ENCODE measurements at regions not wholly inside any gene's neighbourhood (a gene's known extent, or its start where the extent isn't known, plus 50 kb on each side); places are given as distances from the start of the nearest gene placed in this dataset.

DNA sequence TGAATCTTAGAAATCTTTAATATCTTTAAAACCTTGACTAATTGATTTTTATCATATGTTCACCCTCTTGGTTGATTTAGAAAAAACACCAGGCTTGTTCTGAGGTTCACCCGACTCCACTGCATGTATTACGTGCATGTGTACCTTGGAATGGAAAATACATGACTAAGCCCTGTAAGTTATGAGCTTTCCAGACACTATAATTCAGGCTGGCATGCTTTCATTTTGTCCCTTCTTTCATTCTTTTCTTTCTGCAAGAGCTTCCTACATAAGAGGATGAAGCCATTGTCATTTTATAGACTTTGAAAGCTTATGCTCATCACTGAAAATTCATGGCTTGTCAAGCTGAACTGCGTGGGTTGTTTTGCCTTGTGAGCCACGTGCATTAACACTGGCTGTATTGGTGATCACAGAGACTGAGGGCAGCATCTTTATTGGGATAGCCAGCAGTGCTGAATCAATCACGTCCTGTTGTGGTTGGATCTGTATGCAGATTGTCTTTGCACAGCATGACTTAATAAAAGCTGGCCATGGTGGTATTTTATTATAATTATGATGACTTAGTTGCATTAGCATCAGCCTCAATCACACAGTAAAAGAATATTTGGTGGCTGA is 141.9 kb downstream of the SLIT2 start:
- no peak for FAIRE-seq

DNA sequence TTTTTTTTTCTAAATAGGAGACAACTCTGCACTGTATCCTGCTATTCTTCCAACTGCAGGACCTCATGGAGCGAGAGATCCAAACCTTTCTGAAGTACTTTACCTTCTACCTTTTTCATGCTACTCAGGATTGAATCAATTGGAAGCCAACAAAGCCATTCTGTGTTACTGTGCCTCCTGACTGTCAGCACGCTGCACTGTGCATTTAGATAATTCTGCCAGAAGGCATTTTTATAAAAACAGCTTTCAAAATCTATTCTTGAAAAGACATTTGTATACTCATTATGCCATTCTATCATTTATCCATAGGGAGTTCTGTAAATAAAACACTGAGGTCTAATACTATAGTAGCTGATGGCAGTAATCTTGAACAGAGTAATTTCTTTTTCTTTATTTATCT is 142.8 kb downstream of the SLIT2 start:
- in situ Hi-C loops (cut with HindIII; ENCODE audit: extremely low pct_ligation_motif_present, low pct_unique_long_range_greater_than_20kb) (no loop called here), intact Hi-C loops (cut with micrococcal nuclease; ENCODE audit: unreplicated experiment) (no loop called here)
- H3K4me2 ChIP-seq (ENCODE audit: low read depth, low read length) = no peak overlapping the region
- BruUV-seq (replicated peaks) = no TSS peak
- H3K36me3 ChIP-seq (replicated peaks in 1 of 2; ENCODE audit: control insufficient read depth in 1 of 2, insufficient read depth in 2 of 2, low read length in 2 of 2) = no peaks in the 10 kb centered on the region
- no peaks in the 10 kb centered on the region for H3K4me1 ChIP-seq (ENCODE audit: insufficient read depth, low read length)
- H3K9ac ChIP-seq (ENCODE audit: insufficient read depth, low read depth, low read length) = no peak overlapping the region
- ATAC-seq = no peak
- no peaks in the 10 kb centered on the region for H3K9me3 ChIP-seq (ENCODE audit: low read length)
- no peak overlapping the region for H3K27ac ChIP-seq (ENCODE audit: extremely low read length, insufficient read depth, low read length)
- H4K20me1 ChIP-seq (ENCODE audit: insufficient read depth, low read length) = no peaks in the 10 kb centered on the region
- ChIA-PET POLR2A (no interaction called here), CTCF (ENCODE audit: low intra/inter-chr PET ratio, low total read pairs) (no interaction called here)
- no peak for DNase-seq (ENCODE audit: low spot score)
- FAIRE-seq = no peak
- 0% methylated on average over 2 of the region's 2 CpGs for WGBS (ENCODE audit: low lambda C conversion rate)
- TF ChIP-seq ATF7-NPFF (CRISPR knock-in tag; IDR thresholded peaks at IDR 0.05; ENCODE audit: low read depth) (no peak), ARNT (IDR thresholded peaks at IDR 0.05) (no peak), MXI1 (IDR thresholded peaks at IDR 0.05; ENCODE audit: borderline replicate concordance, low read depth, low read length) (no peak)
- H3K79me2 ChIP-seq (ENCODE audit: insufficient read depth, low read length) = no peaks in the 10 kb centered on the region
- no peak overlapping the region for H3K4me3 ChIP-seq (replicated peaks in 1 of 3; ENCODE audit: insufficient read depth in 1 of 3, low read depth in 2 of 3, low read length in 3 of 3)
- H2AFZ ChIP-seq (ENCODE audit: low read length) = no peak overlapping the region
- H3K27me3 ChIP-seq (ENCODE audit: control insufficient read depth in 1 of 2, insufficient read depth in 2 of 2, low read length in 2 of 2) = no peaks in the 10 kb centered on the region

More for the DNA sequence above, 141.9 kb downstream of the SLIT2 start:
- no peak overlapping the region for H3K4me3 ChIP-seq (replicated peaks in 1 of 3; ENCODE audit: insufficient read depth in 1 of 3, low read depth in 2 of 3, low read length in 3 of 3)
- H3K9me3 ChIP-seq (ENCODE audit: low read length) = no peaks in the 10 kb centered on the region
- H2AFZ ChIP-seq (ENCODE audit: low read length) = no peak overlapping the region
- H3K36me3 ChIP-seq (replicated peaks in 1 of 2; ENCODE audit: control insufficient read depth in 1 of 2, insufficient read depth in 2 of 2, low read length in 2 of 2) = no peaks in the 10 kb centered on the region
- no peaks in the 10 kb centered on the region for H3K27me3 ChIP-seq (ENCODE audit: control insufficient read depth in 1 of 2, insufficient read depth in 2 of 2, low read length in 2 of 2)
- no peaks in the 10 kb centered on the region for H3K4me1 ChIP-seq (ENCODE audit: insufficient read depth, low read length)
- no peak for TF ChIP-seq ZFY (CRISPR knock-in tag; IDR thresholded peaks at IDR 0.05)
- TF ChIP-seq NR2F1 (CRISPR knock-in tag; IDR thresholded peaks at IDR 0.05) = no peak
- no peak for TF ChIP-seq ZNF546 (CRISPR knock-in tag; conservative IDR thresholded peaks at IDR 0.05)
- no peak for TF ChIP-seq MZF1 (CRISPR knock-in tag; IDR thresholded peaks at IDR 0.05; ENCODE audit: borderline replicate concordance)
- TF ChIP-seq CHCHD3 (CRISPR knock-in tag; IDR thresholded peaks at IDR 0.05) = no peak
- no peak for TF ChIP-seq BRCA1 (CRISPR knock-in tag; IDR thresholded peaks at IDR 0.05)
- no peak for TF ChIP-seq HDAC2 (CRISPR knock-in tag; IDR thresholded peaks at IDR 0.05)
- no peak for TF ChIP-seq TBX2 (CRISPR knock-in tag; IDR thresholded peaks at IDR 0.05; ENCODE audit: borderline replicate concordance)
- TF ChIP-seq, protein P1, sequence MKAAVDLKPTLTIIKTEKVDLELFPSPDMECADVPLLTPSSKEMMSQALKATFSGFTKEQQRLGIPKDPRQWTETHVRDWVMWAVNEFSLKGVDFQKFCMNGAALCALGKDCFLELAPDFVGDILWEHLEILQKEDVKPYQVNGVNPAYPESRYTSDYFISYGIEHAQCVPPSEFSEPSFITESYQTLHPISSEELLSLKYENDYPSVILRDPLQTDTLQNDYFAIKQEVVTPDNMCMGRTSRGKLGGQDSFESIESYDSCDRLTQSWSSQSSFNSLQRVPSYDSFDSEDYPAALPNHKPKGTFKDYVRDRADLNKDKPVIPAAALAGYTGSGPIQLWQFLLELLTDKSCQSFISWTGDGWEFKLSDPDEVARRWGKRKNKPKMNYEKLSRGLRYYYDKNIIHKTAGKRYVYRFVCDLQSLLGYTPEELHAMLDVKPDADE (CRISPR knock-in tag; IDR thresholded peaks at IDR 0.05) = no peak
- no peak for TF ChIP-seq MYNN (CRISPR knock-in tag; IDR thresholded peaks at IDR 0.05; ENCODE audit: low read depth)
- no peak for TF ChIP-seq GZF1 (CRISPR knock-in tag; IDR thresholded peaks at IDR 0.05)
- no peak for TF ChIP-seq IRX3 (CRISPR knock-in tag; IDR thresholded peaks at IDR 0.05; ENCODE audit: borderline replicate concordance, low read depth)
- TF ChIP-seq PPARG (CRISPR knock-in tag; conservative IDR thresholded peaks at IDR 0.05) = no peak
- no peak for TF ChIP-seq GFI1 (CRISPR knock-in tag; IDR thresholded peaks at IDR 0.05; ENCODE audit: borderline replicate concordance)
- TF ChIP-seq TOPORS (CRISPR knock-in tag; IDR thresholded peaks at IDR 0.05) = no peak
- TF ChIP-seq ZKSCAN1 (IDR thresholded peaks at IDR 0.05; ENCODE audit: low read length) = no peak
- no peak for TF ChIP-seq ZKSCAN5 (CRISPR knock-in tag; IDR thresholded peaks at IDR 0.05)
- POLR2A ChIA-PET = no interaction called here
- no peaks in the 10 kb centered on the region for H4K20me1 ChIP-seq (ENCODE audit: insufficient read depth, low read length)
- BruUV-seq (replicated peaks) = no TSS peak
- DNase-seq (ENCODE audit: low spot score) (no peak), ATAC-seq (no peak)
- H3K9ac ChIP-seq (ENCODE audit: insufficient read depth, low read depth, low read length) = no peak overlapping the region
- no peak overlapping the region for H3K27ac ChIP-seq (ENCODE audit: extremely low read length, insufficient read depth, low read length)
- 2% methylated on average over 5 of the region's 5 CpGs for WGBS (ENCODE audit: low lambda C conversion rate)
- H3K79me2 ChIP-seq (ENCODE audit: insufficient read depth, low read length) = no peaks in the 10 kb centered on the region
- CTCF ChIA-PET (ENCODE audit: low intra/inter-chr PET ratio, low total read pairs) = no interaction called here
- intact Hi-C loops (cut with micrococcal nuclease; ENCODE audit: unreplicated experiment) = no loop called here
- no peak overlapping the region for H3K4me2 ChIP-seq (ENCODE audit: low read depth, low read length)
- in situ Hi-C loops (cut with HindIII; ENCODE audit: extremely low pct_ligation_motif_present, low pct_unique_long_range_greater_than_20kb) = no loop called here
